HCT116 (cell line): ENCODE measurements at regions not wholly inside any gene's neighbourhood (a gene's known extent, or its start where the extent isn't known, plus 50 kb on each side); places are given as distances from the start of the nearest gene placed in this dataset.

ENCODE experiments used
- ATAC-seq: fragments of 200-7000 bp; cut with Tn5 transposase; 2 replicates; pipeline ENCODE4 v1.9.1; 2020; ENCODE audit warnings: mild to moderate bottlenecking, moderate library complexity
- BruUV-seq: library from RNA; stranded (reverse); fragments of 400-500 nt; replicated peaks from 2 replicates; lab custom pipeline; 2021; lab: Mats Ljungman, UMichigan
- CTCF ChIA-PET: fragments of 300-600 bp; sonication (Branson Sonifier 250); formaldehyde crosslinking; loops from one replicate; lab custom pipeline; 2021; ENCODE audit warnings: antibody characterized with exemption; lab: Charles Lee
- POLR2A ChIA-PET: fragments of 300-600, 350-600 bp; sonication (Branson Sonifier 250); formaldehyde crosslinking; loops from one replicate; lab custom pipeline; 2021; ENCODE audit warnings: antibody characterized with exemption; lab: Charles Lee
- RAD21 ChIA-PET, 2 experiments: fragments of 300-600 bp; sonication (Branson Sonifier 250); formaldehyde crosslinking; loops; one replicate each; lab custom pipeline; 2023; ENCODE audit warnings: low total read pairs in 2 of 2; ENCODE audit not compliant: uncharacterized antibody in 2 of 2, unreplicated experiment in 2 of 2, low non-redundant PET in 1 of 2; lab: Charles Lee
- DNase-seq: peaks from one replicate; pipeline ENCODE4 v3.0.0-alpha.2; 2010; ENCODE audit warnings: low read depth, low spot score
- H2AFZ ChIP-seq: fragments of 200-600 bp; shearing (Covaris generic), sonication (generic); 2 replicates; pipeline ENCODE4 v1.6.1; 2017; ENCODE audit warnings: low read depth, mixed run types, mixed read lengths, antibody characterized with exemption, low read length; ENCODE audit not compliant: poor library complexity, severe bottlenecking
- H3K27ac ChIP-seq: 2 replicates; pipeline ENCODE4 v1.5.1; 2012; ENCODE audit warnings: low read depth, low read length
- H3K27me3 ChIP-seq: fragments of 200-600 bp; sonication (generic); 2 replicates; pipeline ENCODE4 v1.6.1; 2016; ENCODE audit warnings: mixed run types, low read length, mixed read lengths; ENCODE audit not compliant: insufficient read depth
- H3K36me3 ChIP-seq, 2 experiments: fragments of 200-500 bp in 1 of 2; fragments of 200-600 bp in 1 of 2; sonication (Bioruptor generic) in 1 of 2; sonication (generic) in 1 of 2; 2 replicates each; pipeline versions ENCODE4 v1.5.1 to v1.6.1; 2014 to 2016; ENCODE audit warnings: low read length in 2 of 2, inconsistent platforms in 1 of 2, mixed read lengths in 1 of 2, mixed run types in 1 of 2; ENCODE audit not compliant: insufficient read depth in 2 of 2, control insufficient read depth in 1 of 2
- H3K4me1 ChIP-seq, 2 experiments: fragments of 200-600 bp in 1 of 2; sonication (generic) in 1 of 2; 2 replicates each; pipeline versions ENCODE4 v1.5.1 to v1.6.1; 2012 to 2017; ENCODE audit warnings: low read length in 2 of 2, inconsistent platforms in 1 of 2, mild to moderate bottlenecking in 1 of 2, mixed read lengths in 1 of 2, mixed run types in 1 of 2, moderate library complexity in 1 of 2; ENCODE audit not compliant: insufficient read depth in 2 of 2, control insufficient read depth in 1 of 2
- H3K4me2 ChIP-seq: fragments of 200-600 bp; sonication (generic); 2 replicates; pipeline ENCODE4 v1.6.1; 2017; ENCODE audit warnings: mixed run types, low read length, mixed read lengths
- H3K4me3 ChIP-seq, 2 experiments: fragments of 200-600 bp in 1 of 2; sonication (generic) in 1 of 2; replicated peaks in 1 of 2; 2 replicates each; pipeline ENCODE4 v1.5.1; 2011 to 2016; ENCODE audit warnings: low read length in 2 of 2, control low read depth in 1 of 2, low read depth in 1 of 2, mild to moderate bottlenecking in 1 of 2, mixed read lengths in 1 of 2, mixed run types in 1 of 2
- H3K79me2 ChIP-seq: fragments of 200-600 bp; sonication (generic); 2 replicates; pipeline ENCODE4 v1.6.1; 2017; ENCODE audit warnings: mild to moderate bottlenecking, mixed run types, low read length, moderate library complexity, mixed read lengths; ENCODE audit not compliant: insufficient read depth
- H3K9ac ChIP-seq: fragments of 200-600 bp; sonication (generic); 2 replicates; pipeline ENCODE4 v1.6.1; 2016; ENCODE audit warnings: low read length, mixed read lengths
- H3K9me2 ChIP-seq: fragments of 200-600 bp; sonication (generic), shearing (Covaris generic); 2 replicates; pipeline ENCODE4 v1.6.1; 2017; ENCODE audit warnings: mixed run types, mild to moderate bottlenecking, moderate library complexity; ENCODE audit not compliant: insufficient read depth
- H3K9me3 ChIP-seq, 2 experiments: fragments of 200-500 bp in 1 of 2; fragments of 200-600 bp in 1 of 2; sonication (Bioruptor generic) in 1 of 2; sonication (generic) in 1 of 2; 2 replicates each; pipeline ENCODE4 v1.6.1; 2014 to 2017; ENCODE audit warnings: low read length in 2 of 2, mixed read lengths in 2 of 2, inconsistent platforms in 1 of 2, low read depth in 1 of 2, mild to moderate bottlenecking in 1 of 2, mixed run types in 1 of 2, moderate library complexity in 1 of 2; ENCODE audit not compliant: control insufficient read depth in 1 of 2, insufficient read depth in 1 of 2
- H4K20me1 ChIP-seq: fragments of 200-600 bp; sonication (generic), shearing (Covaris generic); 2 replicates; pipeline ENCODE4 v1.6.1; 2017; ENCODE audit warnings: mixed run types, mild to moderate bottlenecking, moderate library complexity; ENCODE audit not compliant: insufficient read depth
- CEBPB ChIP-seq: IDR thresholded peaks from 2 replicates; pipeline ENCODE4 v1.6.1; 2012; ENCODE audit warnings: low read depth
- CTCF ChIP-seq, 3 experiments: fragments of 200-600 bp in 1 of 3; sonication (generic) in 1 of 3; IDR thresholded peaks in 2 of 3; conservative IDR thresholded peaks in 1 of 3; 2 replicates each; pipeline ENCODE4 v1.5.1; 2012 to 2017; ENCODE audit warnings: low read depth in 2 of 3, low read length in 2 of 3, antibody characterized with exemption in 1 of 3, borderline replicate concordance in 1 of 3, control low read depth in 1 of 3, mild to moderate bottlenecking in 1 of 3, mixed read lengths in 1 of 3, mixed run types in 1 of 3, moderate library complexity in 1 of 3; ENCODE audit not compliant: insufficient read depth in 1 of 3
- ELF1 ChIP-seq: IDR thresholded peaks from 2 replicates; pipeline ENCODE4 v1.6.1; 2012; ENCODE audit warnings: low read depth, borderline replicate concordance
- EZH2phosphoT487 ChIP-seq: fragments of 200-600 bp; IDR thresholded peaks from 2 replicates; pipeline ENCODE4 v1.6.1; 2018; ENCODE audit warnings: antibody characterized with exemption, borderline replicate concordance
- JUND ChIP-seq: IDR thresholded peaks from 2 replicates; pipeline ENCODE4 v1.6.1; 2012
- MAX ChIP-seq: IDR thresholded peaks from 2 replicates; pipeline ENCODE4 v1.6.1; 2012
- POLR2AphosphoS5 ChIP-seq: IDR thresholded peaks from 2 replicates; pipeline ENCODE4 v1.6.1; 2011; ENCODE audit warnings: mild to moderate bottlenecking, low read depth, low read length, moderate library complexity
- REST ChIP-seq: IDR thresholded peaks from 2 replicates; pipeline ENCODE4 v1.6.1; 2012; ENCODE audit warnings: low read depth
- SIN3A ChIP-seq: IDR thresholded peaks from 2 replicates; pipeline ENCODE4 v1.6.1; 2012; ENCODE audit warnings: low read depth
- TCF7L2 ChIP-seq: IDR thresholded peaks from 2 replicates; pipeline ENCODE4 v1.7.0; 2011; ENCODE audit warnings: borderline replicate concordance, inconsistent platforms; ENCODE audit not compliant: insufficient read depth, insufficient read length; ENCODE audit errors: extremely low read depth
- YY1 ChIP-seq: IDR thresholded peaks from 2 replicates; pipeline ENCODE4 v1.6.1; 2011; ENCODE audit warnings: low read length, low read depth, moderate library complexity, mild to moderate bottlenecking; ENCODE audit not compliant: insufficient replicate concordance; ENCODE audit errors: extremely low read depth
- ZBTB33 ChIP-seq: IDR thresholded peaks from 2 replicates; pipeline ENCODE4 v1.6.1; 2011; ENCODE audit warnings: mild to moderate bottlenecking, low read length, moderate library complexity; ENCODE audit not compliant: insufficient replicate concordance; ENCODE audit errors: extremely low read depth
- intact Hi-C: fragments of 100-400 bp; cut with micrococcal nuclease; formaldehyde crosslinking; loops from 2 replicates; pipeline ENCODE4 v1.10.0; 2022

- TF ChIP-seq JUND (no peak), YY1 (no peak), EZH2phosphoT487 (no peak), CTCF (IDR thresholded peaks at IDR 0.05 in 2 of 3, conservative IDR thresholded peaks at IDR 0.05 in 1 of 3; ENCODE audit: borderline replicate concordance in 1 of 3, insufficient read depth in 1 of 3, low read depth in 2 of 3, low read length in 2 of 3) (no peak), ZBTB33 (no peak), POLR2AphosphoS5 (no peak), TCF7L2 (no peak), REST (no peak), SIN3A (no peak), CEBPB (no peak), ELF1 (no peak), MAX (no peak)
- TF ChIP-seq, all 23 proteins: peak for 0
- no peak overlapping the region for H3K9ac ChIP-seq
- peaks cover 11 to 48% of the 10 kb centered on the region in 2 experiments; a peak in 3 of 4 replicates for H3K4me1 ChIP-seq
- no TSS peak for BruUV-seq
- ChIA-PET CTCF (no interaction called here), RAD21 (no interaction called here), POLR2A (no interaction called here)
- H3K4me2 ChIP-seq = no peak overlapping the region
- H3K4me3 ChIP-seq = no peak overlapping the region
- no peaks in the 10 kb centered on the region for H3K79me2 ChIP-seq
- no peaks in the 10 kb centered on the region for H3K27me3 ChIP-seq
- H3K36me3 ChIP-seq = no peaks in the 10 kb centered on the region
- no peaks in the 10 kb centered on the region for H3K9me3 ChIP-seq
- DNase-seq = no peak
- intact Hi-C loops = no loop called here
- H3K9me2 ChIP-seq = no peaks in the 10 kb centered on the region
- no peak overlapping the region for H2AFZ ChIP-seq
- ATAC-seq = no peak
- H4K20me1 ChIP-seq = no peaks in the 10 kb centered on the region
- no peak overlapping the region for H3K27ac ChIP-seq
Observed at GRCh38 chr20:23138682-23139081, 52.6 kb upstream of the CD93 start.
